BE2C (cell line): ENCODE measurements at regions not wholly inside any gene's neighbourhood (a gene's known extent, or its start where the extent isn't known, plus 50 kb on each side); places are given as distances from the start of the nearest gene placed in this dataset.
"Not testable (repeated sequence)": the region's sequence is repeated elsewhere in the genome, so short reads cannot be mapped to it uniquely, and the experiment has no call there.

Source experiments
- DNase-seq: peaks from one replicate; pipeline ENCODE4 v3.0.0-alpha.2; 2020
- H3K27me3 ChIP-seq: fragments of 250-450 bp; sonication (Bioruptor Pico); 2 replicates; pipeline ENCODE4 v1.5.1; 2020; ENCODE audit warnings: mild to moderate bottlenecking
- H3K36me3 ChIP-seq: fragments of 250-450 bp; sonication (Bioruptor Pico); 2 replicates; pipeline ENCODE4 v1.5.1; 2020; ENCODE audit warnings: mild to moderate bottlenecking
- H3K4me1 ChIP-seq: fragments of 250-450 bp; sonication (Bioruptor Pico); 2 replicates; pipeline ENCODE4 v1.5.1; 2020
- H3K4me3 ChIP-seq: 2 replicates; pipeline ENCODE4 v1.5.1; 2011; ENCODE audit warnings: low read depth, low read length
- H3K9me3 ChIP-seq: fragments of 250-450 bp; sonication (Bioruptor Pico); 2 replicates; pipeline ENCODE4 v1.5.1; 2020
- TF ChIP-seq, protein P1 (sequence below): IDR thresholded peaks from 2 replicates; pipeline ENCODE4 v1.5.1; 2012; ENCODE audit warnings: mild to moderate bottlenecking, low read depth, low read length

DNA sequence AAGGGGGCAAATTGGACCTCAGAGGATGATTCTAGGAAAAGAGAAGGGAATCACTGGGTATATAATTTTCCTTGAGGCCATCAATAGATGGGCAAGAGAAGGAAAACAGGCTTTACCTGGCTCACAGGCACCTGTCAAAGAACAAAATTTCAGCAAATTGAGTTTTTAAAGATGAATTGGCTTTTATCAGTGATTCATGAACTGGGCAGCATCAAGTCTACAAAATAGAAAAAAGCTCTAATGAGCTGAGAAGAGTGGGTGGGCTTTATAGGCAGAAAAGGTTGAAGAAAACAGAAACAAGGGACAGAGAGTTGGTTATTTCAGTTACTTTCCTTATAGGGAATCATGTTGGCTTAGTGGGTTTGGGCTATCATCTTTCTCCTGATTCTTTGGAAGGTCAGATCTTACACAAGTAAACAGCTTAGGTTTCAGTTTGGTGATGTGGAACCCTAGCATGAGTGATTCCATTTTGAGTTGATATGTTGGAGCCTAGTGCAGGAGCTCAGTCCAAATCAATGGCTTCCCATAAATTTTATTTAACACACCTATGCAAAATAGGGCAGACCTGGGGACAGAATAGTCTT, 120.7 kb upstream of the MED14 start:
- H3K27me3 ChIP-seq, result no peaks in the 10 kb centered on the region
- H3K4me1 ChIP-seq, result no peaks in the 10 kb centered on the region
- no peak for DNase-seq
- H3K4me3 ChIP-seq, result no peak overlapping the region
- H3K36me3 ChIP-seq, result no peaks in the 10 kb centered on the region
- TF ChIP-seq, protein P1, sequence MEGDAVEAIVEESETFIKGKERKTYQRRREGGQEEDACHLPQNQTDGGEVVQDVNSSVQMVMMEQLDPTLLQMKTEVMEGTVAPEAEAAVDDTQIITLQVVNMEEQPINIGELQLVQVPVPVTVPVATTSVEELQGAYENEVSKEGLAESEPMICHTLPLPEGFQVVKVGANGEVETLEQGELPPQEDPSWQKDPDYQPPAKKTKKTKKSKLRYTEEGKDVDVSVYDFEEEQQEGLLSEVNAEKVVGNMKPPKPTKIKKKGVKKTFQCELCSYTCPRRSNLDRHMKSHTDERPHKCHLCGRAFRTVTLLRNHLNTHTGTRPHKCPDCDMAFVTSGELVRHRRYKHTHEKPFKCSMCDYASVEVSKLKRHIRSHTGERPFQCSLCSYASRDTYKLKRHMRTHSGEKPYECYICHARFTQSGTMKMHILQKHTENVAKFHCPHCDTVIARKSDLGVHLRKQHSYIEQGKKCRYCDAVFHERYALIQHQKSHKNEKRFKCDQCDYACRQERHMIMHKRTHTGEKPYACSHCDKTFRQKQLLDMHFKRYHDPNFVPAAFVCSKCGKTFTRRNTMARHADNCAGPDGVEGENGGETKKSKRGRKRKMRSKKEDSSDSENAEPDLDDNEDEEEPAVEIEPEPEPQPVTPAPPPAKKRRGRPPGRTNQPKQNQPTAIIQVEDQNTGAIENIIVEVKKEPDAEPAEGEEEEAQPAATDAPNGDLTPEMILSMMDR, result no peak
- H3K9me3 ChIP-seq, result no peaks in the 10 kb centered on the region

- not testable (repeated sequence) for H3K36me3 ChIP-seq, DNase-seq, H3K27me3 ChIP-seq, H3K9me3 ChIP-seq, H3K4me1 ChIP-seq, H3K4me3 ChIP-seq
Observed at GRCh38 chrX:40861952-40862554, 126.7 kb upstream of the MED14 start.

DNA sequence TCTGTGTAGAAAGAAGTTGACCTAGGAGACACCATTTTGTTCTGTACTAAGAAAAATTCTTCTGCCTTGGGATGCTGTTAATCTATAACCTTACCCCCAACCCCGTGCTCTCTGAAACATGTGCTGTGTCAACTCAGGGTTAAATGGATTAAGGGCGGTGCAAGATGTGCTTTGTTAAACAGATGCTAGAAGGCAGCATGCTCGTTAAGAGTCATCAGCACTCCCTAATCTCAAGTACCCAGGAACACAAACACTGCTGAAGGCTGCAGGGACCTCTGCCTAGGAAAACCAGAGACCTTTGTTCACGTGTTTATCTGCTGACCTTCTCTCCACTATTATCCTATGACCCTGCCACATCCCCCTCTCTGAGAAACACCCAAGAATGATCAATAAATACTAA, 127.9 kb upstream of the MED14 start:
- not testable (repeated sequence) for H3K9me3 ChIP-seq, DNase-seq, H3K27me3 ChIP-seq, H3K36me3 ChIP-seq, H3K4me1 ChIP-seq, H3K4me3 ChIP-seq

DNA sequence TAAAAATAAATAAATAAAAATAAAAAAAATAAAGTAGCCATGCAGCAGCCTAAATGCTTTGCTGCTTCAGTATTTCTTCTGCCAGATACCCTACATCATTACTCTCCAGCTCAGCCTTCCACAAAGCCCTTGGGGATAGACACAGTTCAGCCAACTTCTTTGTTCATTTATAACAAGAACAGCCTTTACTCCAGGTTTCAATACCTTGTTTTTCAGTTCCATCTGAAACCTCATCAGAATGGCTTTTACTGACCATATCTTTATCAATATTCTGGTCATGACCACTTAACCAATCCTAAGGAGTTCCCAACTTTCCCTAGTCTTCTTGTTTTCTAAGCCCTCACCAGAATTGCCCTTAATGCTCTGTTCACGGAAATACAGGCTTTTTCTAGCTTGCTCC, 128.3 kb upstream of the MED14 start:
- H3K4me1 ChIP-seq, result no peaks in the 10 kb centered on the region
- no peaks in the 10 kb centered on the region for H3K27me3 ChIP-seq
- H3K36me3 ChIP-seq, result no peaks in the 10 kb centered on the region
- TF ChIP-seq, protein P1, result no peak
- DNase-seq, result no peak
- no peak overlapping the region for H3K4me3 ChIP-seq
- no peaks in the 10 kb centered on the region for H3K9me3 ChIP-seq

GRCh38 chrX:40864972-40865371, 129.6 kb upstream of the MED14 start:
- no peak for DNase-seq
- Histone ChIP-seq H3K9me3 (no peaks in the 10 kb centered on the region), H3K36me3 (no peaks in the 10 kb centered on the region), H3K4me1 (no peaks in the 10 kb centered on the region), H3K4me3 (no peak overlapping the region), H3K27me3 (no peaks in the 10 kb centered on the region)
- TF ChIP-seq, protein P1, result no peak

GRCh38 chrX:40866893-40867292, 131.6 kb upstream of the MED14 start:
- no peak for DNase-seq
- H3K4me1 ChIP-seq, result no peaks in the 10 kb centered on the region

GRCh38 chrX:40867352-40867751, 132.0 kb upstream of the MED14 start:
- no peaks in the 10 kb centered on the region for H3K36me3 ChIP-seq
- no peak overlapping the region for H3K4me3 ChIP-seq
- H3K9me3 ChIP-seq, result no peaks in the 10 kb centered on the region
- no peaks in the 10 kb centered on the region for H3K4me1 ChIP-seq
- no peaks in the 10 kb centered on the region for H3K27me3 ChIP-seq
- TF ChIP-seq, protein P1, result no peak
- DNase-seq, result no peak

More at GRCh38 chrX:40866893-40867292, 131.6 kb upstream of the MED14 start:
- no peaks in the 10 kb centered on the region for H3K36me3 ChIP-seq
- TF ChIP-seq, protein P1, result no peak
- H3K27me3 ChIP-seq, result no peaks in the 10 kb centered on the region
- no peaks in the 10 kb centered on the region for H3K9me3 ChIP-seq
- H3K4me3 ChIP-seq, result no peak overlapping the region
